Stimulated activated CD4-positive, alpha-beta T cell treated with anti-CD3 and anti-CD28 coated beads, Interleukin-15, amount 100 ng/mL, for 48 hours (primary cell): ENCODE measurements at regions not wholly inside any gene's neighbourhood (a gene's known extent, or its start where the extent isn't known, plus 50 kb on each side); places are given as distances from the start of the nearest gene placed in this dataset.

Experiments
- DNase-seq, 2 donors: peaks; one replicate each; pipeline ENCODE4 v3.0.0-alpha.2; 2020; ENCODE audit warnings: low read depth in 2 of 2

DNA sequence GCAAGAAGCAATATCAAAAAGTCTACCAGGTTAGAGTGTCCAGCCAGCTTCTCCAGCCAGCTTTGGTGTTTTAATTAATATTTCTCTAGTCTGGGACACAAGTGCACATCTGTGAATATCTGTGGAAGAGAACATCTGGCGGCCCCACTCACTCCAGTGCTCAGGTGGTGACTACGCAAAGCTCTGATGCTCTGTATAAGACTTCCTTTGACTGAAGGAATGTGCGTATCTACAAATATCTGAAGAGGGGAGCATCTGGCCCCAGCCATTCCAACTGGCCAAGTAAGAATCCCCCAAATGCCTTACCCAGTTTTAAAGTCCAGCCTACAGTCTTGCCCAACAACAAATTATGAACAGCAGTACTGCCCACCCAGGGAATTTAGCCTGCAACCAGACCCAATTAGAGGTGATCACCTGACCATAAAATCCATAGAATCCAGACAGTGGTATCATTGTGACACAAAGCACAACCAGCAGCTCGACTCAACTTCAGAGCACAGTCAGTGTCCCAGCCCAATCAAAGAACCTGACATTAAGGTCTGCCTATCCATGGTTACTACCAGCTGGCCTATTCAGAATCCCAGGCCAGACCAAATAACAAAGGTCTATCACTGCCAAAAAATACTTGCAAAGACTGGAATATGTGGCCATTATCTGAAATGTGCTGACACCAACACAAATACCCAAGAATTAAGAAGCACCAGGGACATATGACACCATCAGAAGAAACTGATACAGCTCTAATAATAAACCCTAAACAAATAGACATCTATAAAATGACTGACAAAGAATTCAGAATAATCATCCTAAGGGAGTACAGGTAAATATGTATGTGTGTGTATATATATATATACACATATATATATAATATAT lies 76.1 kb upstream of the MANEA start:
- no peak for DNase-seq

DNA sequence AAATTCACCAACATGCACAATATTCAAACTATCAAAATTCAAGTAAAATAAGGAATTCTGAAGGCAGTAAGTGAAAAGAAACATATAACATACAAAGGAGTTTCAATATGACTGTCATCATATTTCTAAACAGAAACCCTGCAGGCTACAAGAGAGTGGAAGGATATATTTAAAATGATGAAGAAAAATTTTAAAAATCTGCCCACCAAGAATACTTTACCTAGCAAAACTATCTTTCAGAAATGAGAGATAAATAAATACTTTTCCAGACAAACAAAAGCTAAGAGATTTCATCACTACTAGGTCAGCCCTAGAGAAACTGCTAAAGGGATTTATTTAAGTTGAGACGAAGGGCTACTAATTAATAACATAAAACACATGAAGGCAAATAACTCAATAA lies 73.8 kb upstream of the MANEA start:
- DNase-seq: no peak

DNA sequence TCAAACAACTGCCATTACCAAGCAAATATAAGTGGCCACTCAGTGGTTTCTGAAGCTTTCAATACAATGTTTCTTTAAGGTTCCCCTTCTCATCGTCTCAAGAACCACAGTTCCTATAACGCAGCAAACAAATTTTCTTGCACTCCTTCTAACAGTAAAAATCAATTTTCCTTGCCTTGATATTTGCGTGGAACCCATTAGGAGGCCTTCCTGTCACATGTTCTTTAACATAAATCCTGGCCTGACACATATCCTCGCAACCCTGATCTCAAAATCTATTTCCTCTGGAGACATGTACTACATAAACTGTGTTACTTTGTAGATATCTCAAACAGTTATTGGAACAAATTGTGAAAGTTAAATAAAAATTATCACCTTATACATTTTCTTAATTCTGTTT lies 65.9 kb upstream of the MANEA start:
- DNase-seq: no peak

DNA sequence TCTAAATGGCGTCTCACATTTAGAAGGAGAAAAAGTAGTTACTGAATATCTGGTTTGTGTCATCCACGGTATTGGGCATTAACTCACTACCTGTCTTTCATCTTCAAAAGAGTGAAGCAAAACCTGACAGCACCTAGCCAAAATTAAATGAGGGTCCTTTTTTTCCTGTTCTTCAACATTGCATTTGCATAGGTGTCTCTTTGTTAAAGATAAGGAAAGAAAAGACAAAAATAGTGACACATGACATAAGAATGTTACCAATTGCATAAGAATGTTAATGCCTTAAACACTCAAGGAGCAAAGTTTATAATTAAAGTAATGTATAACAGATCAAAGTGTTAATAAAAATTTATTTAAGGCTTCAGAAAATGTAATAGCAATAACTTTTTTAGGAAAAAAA lies 61.4 kb upstream of the MANEA start:
- no peak for DNase-seq

DNA sequence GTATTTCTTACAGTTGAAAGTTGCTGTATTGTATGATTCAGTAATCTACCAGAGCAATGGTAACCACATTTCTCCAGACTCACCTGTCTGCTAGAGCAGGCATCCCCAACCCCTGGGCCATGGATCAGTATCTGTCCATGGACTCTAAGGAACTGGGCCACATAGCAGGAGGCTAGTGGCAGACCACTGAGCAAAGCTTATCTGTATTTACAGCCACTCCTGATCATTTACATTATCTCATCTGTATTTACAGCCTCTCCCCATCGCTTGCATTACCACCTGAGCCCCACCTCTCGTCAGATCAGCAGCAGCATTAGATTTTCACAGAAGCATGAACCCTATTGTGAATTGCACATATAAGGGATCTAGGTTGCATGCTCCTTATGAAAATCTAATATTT lies 60.3 kb upstream of the MANEA start:
- DNase-seq: no peak

DNA sequence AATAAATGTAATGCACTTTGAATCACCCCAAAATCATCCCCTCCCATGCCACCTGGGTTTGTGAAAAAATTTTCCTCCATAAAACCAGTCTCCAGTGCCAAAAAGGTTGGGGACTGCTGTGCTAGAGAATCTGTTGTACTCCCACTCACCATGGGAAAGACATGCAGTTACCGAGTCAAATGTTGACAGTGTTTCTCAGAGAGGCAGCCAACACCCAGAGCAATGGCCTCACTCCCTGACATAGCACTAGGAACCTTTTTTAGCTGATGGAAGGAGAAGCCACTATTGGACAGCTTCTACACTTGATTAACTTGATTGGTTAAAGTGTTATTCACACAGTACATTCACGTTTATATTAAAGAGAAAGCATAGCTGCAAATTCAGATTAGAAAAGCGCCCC lies 59.8 kb upstream of the MANEA start:
- DNase-seq: no peak

DNA sequence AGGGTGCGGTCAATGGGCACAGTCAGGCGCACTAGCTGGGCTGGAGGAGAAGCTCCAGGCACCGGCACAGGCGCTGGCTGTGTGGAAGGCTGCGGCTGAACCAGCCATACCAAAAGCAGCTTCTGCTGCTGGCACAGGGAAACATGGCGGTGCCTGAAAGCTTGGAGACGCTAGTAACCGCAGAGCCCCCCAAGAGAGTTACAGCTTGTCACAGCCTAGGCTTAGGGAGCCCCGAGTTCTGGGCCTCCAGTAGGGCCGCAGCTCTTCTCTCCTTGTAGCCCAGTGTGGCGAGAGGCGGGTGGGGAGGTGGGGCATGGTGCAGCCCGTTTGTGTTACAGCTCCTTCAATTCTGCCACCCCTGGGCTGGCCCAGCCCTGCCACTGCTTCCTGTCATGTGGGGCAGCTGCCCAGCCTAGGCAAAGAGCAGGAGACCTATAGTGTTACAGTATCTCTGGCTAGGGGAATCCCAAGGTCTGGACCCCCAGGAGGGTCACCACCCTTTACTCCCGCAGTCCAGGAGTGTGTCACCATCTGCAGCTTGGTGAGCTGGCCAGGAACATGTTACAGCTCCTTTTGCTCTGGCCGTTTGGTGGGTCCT lies 58.6 kb upstream of the MANEA start:
- DNase-seq: no peak

DNA sequence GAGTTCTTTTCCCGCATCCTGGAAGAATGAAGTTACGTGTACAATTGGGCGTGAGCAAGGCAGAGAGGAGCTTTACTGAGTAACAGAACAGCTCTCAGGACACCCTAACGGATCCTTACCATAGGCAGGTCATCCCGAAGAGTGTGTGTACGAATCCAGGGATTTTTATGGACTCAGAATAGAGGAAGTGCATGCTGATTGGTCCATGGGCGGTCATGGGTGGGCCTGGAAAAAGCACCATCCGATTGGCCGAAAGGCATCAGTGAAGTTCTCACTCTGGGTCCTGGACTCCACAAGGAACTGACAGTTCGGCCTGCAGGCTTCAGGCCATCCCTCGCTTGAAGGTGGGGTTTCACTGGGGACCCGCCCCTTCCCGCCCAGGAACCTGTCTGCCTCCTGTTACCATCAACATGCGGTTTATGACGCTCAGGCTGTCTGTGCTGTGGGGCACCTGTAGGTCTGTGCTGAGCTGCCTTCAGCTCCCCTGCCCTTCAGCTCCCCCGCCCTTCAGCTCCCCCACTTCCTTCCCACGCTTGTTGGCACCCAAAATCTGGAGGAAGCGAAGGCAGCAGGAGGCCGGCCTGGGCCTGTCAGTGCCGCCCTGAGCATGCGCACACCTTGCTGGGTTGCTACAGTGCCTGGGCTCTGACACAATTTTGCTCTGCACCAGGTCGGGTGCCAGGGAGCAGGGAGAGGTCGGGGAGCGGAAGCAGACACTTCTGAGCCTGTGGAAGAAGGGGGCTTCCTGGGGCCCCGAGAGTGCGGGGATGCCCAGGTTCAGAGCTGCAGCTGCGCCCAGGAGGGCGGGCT lies 57.9 kb upstream of the MANEA start:
- no peak for DNase-seq

DNA sequence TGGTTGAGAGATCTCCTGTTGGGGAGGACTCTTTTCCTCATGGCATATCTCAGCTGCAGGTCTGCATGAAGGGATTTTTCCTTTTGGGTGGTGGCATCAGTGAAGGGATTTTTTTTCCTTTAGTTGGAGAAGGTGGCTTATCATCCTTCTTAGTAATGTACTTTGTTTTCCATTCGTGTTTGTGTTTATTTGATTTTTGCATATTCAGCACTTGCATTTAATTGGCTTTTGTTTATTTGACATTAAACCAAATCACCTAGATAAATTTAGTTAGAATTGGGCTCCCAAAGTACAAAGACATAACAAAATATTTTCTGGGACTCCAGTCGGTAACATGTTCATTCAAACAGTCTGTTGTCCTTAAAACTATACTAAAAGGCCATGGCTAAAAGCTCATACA lies 56.2 kb upstream of the MANEA start:
- DNase-seq: no peak
